Astrocyte (in vitro differentiated cells and primary cell): ENCODE measurements at regions not wholly inside any gene's neighbourhood (a gene's known extent, or its start where the extent isn't known, plus 50 kb on each side); places are given as distances from the start of the nearest gene placed in this dataset.

ENCODE experiments used
- EZH2 ChIP-seq: IDR thresholded peaks from 2 replicates; pipeline ENCODE4 v1.6.1; 2012; ENCODE audit warnings: mild to moderate bottlenecking, low read length, inconsistent platforms; ENCODE audit not compliant: insufficient read depth
- TF ChIP-seq, protein P1 (sequence below): IDR thresholded peaks from 2 replicates; pipeline ENCODE4 v1.5.1; 2011; ENCODE audit warnings: low read depth, mild to moderate bottlenecking, inconsistent platforms, low read length, moderate library complexity; ENCODE audit not compliant: insufficient read depth

DNA sequence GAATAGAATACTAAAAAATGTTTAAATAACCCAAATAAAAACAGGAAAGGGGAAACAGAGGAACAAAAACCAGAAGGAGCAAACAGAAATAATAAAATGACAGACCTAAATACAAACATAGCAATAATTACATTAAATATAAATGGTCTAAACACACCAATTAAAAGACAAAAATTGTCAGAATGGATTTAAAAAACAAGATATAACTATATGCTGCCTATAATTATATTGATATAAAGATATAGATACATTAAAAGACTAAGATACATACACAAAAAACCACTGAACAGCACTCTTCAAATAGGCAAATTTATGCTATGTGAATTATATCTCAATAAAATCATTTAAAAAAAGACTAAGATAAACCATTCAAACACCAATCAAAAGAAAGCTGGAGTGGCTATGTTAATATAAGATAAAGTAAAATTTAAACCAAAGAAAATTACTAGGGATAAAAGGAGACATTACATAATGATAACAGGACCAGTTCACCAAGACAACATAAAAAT lies 168.9 kb downstream of the SMAD6 start:
- TF ChIP-seq, protein P1, sequence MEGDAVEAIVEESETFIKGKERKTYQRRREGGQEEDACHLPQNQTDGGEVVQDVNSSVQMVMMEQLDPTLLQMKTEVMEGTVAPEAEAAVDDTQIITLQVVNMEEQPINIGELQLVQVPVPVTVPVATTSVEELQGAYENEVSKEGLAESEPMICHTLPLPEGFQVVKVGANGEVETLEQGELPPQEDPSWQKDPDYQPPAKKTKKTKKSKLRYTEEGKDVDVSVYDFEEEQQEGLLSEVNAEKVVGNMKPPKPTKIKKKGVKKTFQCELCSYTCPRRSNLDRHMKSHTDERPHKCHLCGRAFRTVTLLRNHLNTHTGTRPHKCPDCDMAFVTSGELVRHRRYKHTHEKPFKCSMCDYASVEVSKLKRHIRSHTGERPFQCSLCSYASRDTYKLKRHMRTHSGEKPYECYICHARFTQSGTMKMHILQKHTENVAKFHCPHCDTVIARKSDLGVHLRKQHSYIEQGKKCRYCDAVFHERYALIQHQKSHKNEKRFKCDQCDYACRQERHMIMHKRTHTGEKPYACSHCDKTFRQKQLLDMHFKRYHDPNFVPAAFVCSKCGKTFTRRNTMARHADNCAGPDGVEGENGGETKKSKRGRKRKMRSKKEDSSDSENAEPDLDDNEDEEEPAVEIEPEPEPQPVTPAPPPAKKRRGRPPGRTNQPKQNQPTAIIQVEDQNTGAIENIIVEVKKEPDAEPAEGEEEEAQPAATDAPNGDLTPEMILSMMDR = no peak
- TF ChIP-seq EZH2 = no peak
